Type B pancreatic cell (in vitro differentiated cells): ENCODE measurements at regions not wholly inside any gene's neighbourhood (a gene's known extent, or its start where the extent isn't known, plus 50 kb on each side); places are given as distances from the start of the nearest gene placed in this dataset.

Source experiments
- DNase-seq: peaks from one replicate; pipeline ENCODE4 v3.0.0; 2021; ENCODE audit warnings: mixed read lengths; ENCODE audit not compliant: unreplicated experiment; ENCODE audit errors: extremely low spot score
- H3K27ac Mint-ChIP-seq: 2 replicates; pipeline ENCODE4 v1.8.0; 2021; ENCODE audit warnings: mild to moderate bottlenecking, mixed read lengths
- H3K27me3 Mint-ChIP-seq: 2 replicates; pipeline ENCODE4 v1.8.0; 2021; ENCODE audit warnings: mixed read lengths
- H3K36me3 Mint-ChIP-seq: 2 replicates; pipeline ENCODE4 v1.8.0; 2021; ENCODE audit warnings: mixed read lengths
- H3K4me1 Mint-ChIP-seq: one replicate; pipeline ENCODE4 v1.8.0; 2021; ENCODE audit warnings: mixed read lengths; ENCODE audit not compliant: unreplicated experiment
- H3K4me3 Mint-ChIP-seq: 2 replicates; pipeline ENCODE4 v1.8.0; 2021; ENCODE audit warnings: mild to moderate bottlenecking, mixed read lengths
- H3K9me3 Mint-ChIP-seq: 2 replicates; pipeline ENCODE4 v1.8.0; 2021; ENCODE audit warnings: mixed read lengths
- TF ChIP-seq, protein P1 (sequence below): fragments of 200-600 bp; sonication (generic); conservative IDR thresholded peaks from 2 replicates; pipeline ENCODE4 v1.5.0; 2021; ENCODE audit warnings: antibody characterized with exemption, mild to moderate bottlenecking

DNA sequence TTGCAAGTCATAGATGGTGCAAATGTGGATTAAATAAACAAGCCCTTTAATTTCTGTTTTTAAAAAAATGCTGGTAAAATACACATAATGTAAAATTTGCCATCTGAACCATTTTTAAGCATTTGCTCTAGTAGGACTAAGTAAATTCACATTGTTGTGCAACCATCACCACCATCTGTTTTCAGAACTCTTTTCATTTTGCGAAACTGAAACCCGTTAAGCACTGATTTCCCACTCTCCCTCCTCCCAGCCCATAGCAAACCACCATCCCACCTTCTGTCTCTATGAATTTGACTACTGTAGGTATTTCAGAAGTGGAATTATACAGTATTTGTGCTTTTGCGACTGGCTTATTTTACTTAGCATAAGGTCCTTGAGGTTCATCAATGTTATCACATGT lies 103.3 kb upstream of the CNTLN start:
- Mint-ChIP-seq H3K4me3 (no peak overlapping the region), H3K27me3 (no peaks in the 10 kb centered on the region), H3K9me3 (peaks cover 10% of the 10 kb centered on the region), H3K27ac (no peak overlapping the region), H3K4me1 (no peaks in the 10 kb centered on the region), H3K36me3 (no peaks in the 10 kb centered on the region)
- no peak for DNase-seq
- TF ChIP-seq, protein P1, sequence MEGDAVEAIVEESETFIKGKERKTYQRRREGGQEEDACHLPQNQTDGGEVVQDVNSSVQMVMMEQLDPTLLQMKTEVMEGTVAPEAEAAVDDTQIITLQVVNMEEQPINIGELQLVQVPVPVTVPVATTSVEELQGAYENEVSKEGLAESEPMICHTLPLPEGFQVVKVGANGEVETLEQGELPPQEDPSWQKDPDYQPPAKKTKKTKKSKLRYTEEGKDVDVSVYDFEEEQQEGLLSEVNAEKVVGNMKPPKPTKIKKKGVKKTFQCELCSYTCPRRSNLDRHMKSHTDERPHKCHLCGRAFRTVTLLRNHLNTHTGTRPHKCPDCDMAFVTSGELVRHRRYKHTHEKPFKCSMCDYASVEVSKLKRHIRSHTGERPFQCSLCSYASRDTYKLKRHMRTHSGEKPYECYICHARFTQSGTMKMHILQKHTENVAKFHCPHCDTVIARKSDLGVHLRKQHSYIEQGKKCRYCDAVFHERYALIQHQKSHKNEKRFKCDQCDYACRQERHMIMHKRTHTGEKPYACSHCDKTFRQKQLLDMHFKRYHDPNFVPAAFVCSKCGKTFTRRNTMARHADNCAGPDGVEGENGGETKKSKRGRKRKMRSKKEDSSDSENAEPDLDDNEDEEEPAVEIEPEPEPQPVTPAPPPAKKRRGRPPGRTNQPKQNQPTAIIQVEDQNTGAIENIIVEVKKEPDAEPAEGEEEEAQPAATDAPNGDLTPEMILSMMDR = no peak

DNA sequence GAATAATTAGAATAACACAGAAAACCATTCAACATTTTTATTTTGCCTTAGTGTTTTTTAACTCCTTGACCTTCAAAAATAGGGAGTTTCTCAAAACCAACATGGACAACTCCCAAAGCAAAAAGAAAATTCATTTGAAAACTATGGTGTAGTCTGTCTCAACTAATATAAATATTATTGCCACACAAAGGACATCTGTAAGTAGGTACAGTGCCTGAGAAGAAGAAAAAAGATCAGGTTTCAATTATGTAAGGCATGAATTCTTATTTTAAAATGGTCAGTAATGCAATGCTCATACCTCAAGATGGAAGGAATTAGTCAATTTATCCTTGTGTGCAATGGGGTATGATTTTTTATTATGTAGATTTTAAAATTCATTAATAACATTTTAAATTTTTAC lies 109.6 kb upstream of the CNTLN start:
- Mint-ChIP-seq H3K4me3 (no peak overlapping the region), H3K36me3 (no peaks in the 10 kb centered on the region), H3K4me1 (no peaks in the 10 kb centered on the region), H3K9me3 (peaks cover 6% of the 10 kb centered on the region), H3K27me3 (no peaks in the 10 kb centered on the region), H3K27ac (no peak overlapping the region)
- DNase-seq = no peak
- TF ChIP-seq, protein P1 = no peak

DNA sequence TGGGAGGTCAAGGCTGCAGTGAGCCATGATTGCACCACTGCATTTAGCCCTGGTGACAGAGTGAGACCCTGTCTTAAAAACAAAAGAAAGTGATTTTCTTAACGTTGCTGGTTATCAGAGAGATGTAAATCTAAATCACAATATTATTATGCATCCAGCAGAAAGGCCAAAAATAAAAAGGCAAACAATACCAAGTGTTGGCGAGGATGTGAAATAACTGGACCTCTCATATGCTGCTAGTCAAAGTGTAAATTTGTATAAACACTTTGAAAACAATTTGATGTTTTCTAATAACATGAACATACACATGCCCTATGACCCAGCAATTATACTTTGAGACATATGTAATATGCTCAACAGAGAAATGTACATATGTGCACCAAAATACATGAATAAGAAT lies 110.7 kb upstream of the CNTLN start:
- no peaks in the 10 kb centered on the region for H3K27me3 Mint-ChIP-seq
- no peaks in the 10 kb centered on the region for H3K36me3 Mint-ChIP-seq
- no peak for DNase-seq
- no peak overlapping the region for H3K27ac Mint-ChIP-seq
- TF ChIP-seq, protein P1 = no peak
- H3K4me1 Mint-ChIP-seq = peaks cover 3% of the 10 kb centered on the region
- H3K9me3 Mint-ChIP-seq = no peaks in the 10 kb centered on the region
- H3K4me3 Mint-ChIP-seq = no peak overlapping the region

DNA sequence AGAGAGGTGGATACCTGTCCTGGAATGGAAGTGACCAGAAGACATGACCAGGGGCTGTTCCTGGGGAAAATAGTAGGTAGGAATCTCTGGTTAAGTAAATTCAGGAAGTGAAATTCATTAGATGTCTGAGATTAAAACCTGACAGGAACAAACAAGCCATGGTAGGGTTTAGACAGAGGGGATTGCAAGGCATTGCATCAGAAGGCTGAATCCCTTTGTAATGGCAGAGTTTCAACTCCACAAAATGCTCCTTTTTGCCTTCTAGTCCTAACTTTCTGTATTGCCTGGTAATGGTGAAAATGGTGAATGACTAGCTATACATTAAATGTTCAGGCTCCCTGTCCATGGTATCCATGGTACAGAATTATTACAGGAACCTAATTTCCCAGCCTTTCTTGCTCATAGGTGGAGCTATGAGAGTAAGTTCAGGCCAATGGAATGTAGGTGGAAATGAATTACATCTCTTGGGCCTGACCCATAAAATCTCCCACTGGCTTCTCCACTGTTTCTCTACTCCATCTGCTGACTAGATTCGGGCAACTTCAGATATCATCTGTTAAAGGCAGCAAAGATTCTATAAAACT lies 113.4 kb upstream of the CNTLN start:
- DNase-seq = no peak
- no peak overlapping the region for H3K27ac Mint-ChIP-seq
- peaks cover 8% of the 10 kb centered on the region for H3K4me1 Mint-ChIP-seq
- no peak overlapping the region for H3K4me3 Mint-ChIP-seq
- H3K27me3 Mint-ChIP-seq = no peaks in the 10 kb centered on the region
- H3K9me3 Mint-ChIP-seq = no peaks in the 10 kb centered on the region
- no peaks in the 10 kb centered on the region for H3K36me3 Mint-ChIP-seq
- TF ChIP-seq, protein P1 = no peak

DNA sequence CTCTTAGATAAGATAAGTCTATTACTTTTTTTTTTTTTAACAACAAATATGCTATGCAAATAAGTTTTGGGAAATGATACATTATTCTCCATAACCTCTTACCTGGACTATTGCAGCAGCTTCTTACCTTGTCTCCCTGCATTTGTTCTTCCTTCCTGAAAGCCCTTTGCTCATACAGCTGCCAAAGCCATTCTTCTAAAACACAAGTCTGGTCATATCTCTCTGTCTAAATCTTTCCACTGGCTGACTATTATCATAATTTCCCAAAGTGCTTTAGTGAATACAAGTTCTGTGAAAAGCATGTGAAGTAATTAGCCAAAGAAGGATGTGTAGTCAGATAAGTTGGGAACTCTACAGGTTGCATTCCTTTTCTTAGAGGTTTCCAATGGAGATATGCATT lies 115.4 kb upstream of the CNTLN start:
- Mint-ChIP-seq H3K9me3 (no peaks in the 10 kb centered on the region), H3K4me1 (peaks cover 8% of the 10 kb centered on the region), H3K27ac (no peak overlapping the region), H3K36me3 (no peaks in the 10 kb centered on the region), H3K4me3 (no peak overlapping the region), H3K27me3 (no peaks in the 10 kb centered on the region)
- DNase-seq = no peak
- TF ChIP-seq, protein P1 = no peak
